Amygdala (tissue), 56 donors: ENCODE measurements at regions not wholly inside any gene's neighbourhood (a gene's known extent, or its start where the extent isn't known, plus 50 kb on each side); places are given as distances from the start of the nearest gene placed in this dataset.
"Not testable (repeated sequence)": the region's sequence is repeated elsewhere in the genome, so short reads cannot be mapped to it uniquely, and the experiment has no call there.

Experiments used
- DNase-seq, 56 donors: peaks; one replicate each; lab custom pipeline; 2025; lab: John Stamatoyannopoulos, UW

DNA sequence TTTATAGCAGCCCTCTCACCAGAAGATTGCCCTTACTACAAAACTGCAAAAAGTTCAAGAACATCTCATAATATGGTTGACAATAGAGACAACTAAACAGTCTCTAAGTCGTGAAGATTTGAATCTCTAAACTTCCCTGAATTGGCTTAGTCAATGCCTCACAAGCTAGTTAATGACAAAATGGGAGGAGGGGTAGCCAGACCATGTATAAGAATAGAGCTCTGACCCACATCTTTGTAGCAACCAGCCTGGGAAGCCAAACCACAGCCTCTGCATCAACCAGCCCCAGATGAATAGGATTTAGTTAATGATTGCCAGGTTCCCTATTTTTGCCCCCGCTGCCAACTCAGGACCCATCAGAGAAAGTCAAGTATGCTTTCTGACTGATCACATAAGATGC, 1265.9 kb upstream of the PCDH10 start:
- not testable (repeated sequence) for DNase-seq

DNA sequence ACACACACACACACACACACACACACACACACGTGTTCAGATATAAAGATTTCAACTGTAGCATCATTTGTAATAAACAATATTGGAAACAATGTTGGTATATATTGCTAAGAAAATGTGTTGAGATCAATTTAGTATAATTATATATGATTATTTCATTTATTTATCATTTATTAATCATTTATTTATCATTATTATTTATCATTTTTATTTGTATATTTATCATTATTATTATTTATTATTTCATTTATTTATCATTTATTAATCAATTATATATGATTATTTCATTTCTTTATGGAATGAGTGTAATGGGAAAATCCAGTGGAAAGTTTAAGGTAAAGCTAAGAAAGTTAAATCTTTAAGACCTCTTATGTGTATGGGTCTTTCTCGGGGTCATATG, 1223.4 kb upstream of the PCDH10 start:
- not testable (repeated sequence) for DNase-seq

DNA sequence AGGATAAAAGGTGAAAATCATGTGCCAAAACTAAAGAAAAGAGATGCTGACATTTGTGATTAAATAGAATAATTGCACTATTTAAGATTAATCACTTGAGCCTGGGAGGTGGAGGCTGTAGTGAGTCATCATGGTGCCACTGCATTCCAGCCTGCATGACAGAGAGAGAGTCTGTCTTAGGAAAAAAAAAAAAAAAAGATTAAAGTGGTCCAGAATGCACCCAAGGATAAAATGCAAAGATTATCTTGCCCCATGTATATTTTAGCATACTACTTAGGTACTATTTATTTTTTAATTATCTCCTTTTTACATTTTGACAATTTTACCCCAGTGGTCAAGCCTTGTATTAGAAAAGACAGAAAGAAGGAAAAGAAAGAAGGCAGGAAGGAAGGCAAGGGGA, 1181.4 kb upstream of the PCDH10 start:
- not testable (repeated sequence) for DNase-seq

DNA sequence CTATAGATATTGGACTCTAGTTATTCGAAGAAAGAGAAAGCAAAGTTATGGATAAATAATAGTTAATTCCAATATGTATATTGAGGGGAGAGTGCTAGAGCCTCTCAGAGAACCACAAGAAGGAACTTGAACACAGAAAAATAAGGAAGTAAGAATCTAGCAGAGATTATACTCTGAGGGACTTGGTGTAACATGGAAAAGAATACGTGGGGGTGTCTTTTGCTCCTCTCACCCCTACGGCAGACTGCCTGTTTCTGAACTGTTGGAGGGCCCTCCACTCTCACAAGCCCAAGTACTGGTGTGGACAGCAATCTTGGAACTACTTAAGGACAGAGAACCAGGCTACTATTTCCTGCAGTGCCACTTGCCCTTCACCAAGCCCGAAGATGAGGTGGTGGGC, 1174.4 kb upstream of the PCDH10 start:
- no peak for DNase-seq

DNA sequence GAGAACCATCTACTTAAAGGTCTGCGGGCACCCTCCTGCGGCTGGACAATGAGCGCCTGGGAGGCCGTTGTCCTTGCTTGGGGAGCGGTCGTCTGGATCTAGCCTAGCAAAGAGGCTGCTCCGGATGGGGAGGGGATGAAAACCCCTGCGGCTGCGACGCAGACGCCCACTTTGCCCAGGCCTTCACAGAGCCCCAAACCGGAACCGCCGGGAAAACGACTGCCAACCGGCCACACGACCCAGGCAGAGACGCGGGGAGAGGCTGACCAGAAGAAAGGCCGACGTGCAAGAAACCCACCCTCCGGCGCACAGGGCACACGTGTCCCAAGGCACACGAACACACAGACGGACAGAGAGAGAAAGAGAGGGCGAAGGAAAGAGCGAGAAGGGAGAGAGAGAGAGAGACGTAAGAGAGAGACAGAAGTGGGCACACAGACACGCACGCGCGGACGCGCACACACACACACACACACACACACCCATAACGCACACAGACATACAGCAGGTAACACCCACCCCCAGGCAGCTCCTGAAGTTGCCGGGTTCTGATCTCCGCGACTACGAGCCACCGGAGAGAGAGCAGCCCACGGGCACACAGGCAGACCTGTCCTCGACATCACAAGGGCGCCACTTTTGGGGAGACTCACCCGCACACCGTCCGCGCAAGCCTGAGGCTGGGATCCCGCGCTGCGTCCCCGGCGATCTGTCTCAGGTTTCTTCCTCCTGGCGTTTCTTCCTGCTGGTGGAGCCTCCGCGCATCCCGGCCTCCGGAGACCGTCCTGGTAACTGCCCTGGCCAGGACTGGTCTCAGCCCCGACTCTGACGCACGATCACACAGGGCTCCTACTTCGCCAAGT, 1173.6 kb upstream of the PCDH10 start:
- DNase-seq: not testable (repeated sequence)

DNA sequence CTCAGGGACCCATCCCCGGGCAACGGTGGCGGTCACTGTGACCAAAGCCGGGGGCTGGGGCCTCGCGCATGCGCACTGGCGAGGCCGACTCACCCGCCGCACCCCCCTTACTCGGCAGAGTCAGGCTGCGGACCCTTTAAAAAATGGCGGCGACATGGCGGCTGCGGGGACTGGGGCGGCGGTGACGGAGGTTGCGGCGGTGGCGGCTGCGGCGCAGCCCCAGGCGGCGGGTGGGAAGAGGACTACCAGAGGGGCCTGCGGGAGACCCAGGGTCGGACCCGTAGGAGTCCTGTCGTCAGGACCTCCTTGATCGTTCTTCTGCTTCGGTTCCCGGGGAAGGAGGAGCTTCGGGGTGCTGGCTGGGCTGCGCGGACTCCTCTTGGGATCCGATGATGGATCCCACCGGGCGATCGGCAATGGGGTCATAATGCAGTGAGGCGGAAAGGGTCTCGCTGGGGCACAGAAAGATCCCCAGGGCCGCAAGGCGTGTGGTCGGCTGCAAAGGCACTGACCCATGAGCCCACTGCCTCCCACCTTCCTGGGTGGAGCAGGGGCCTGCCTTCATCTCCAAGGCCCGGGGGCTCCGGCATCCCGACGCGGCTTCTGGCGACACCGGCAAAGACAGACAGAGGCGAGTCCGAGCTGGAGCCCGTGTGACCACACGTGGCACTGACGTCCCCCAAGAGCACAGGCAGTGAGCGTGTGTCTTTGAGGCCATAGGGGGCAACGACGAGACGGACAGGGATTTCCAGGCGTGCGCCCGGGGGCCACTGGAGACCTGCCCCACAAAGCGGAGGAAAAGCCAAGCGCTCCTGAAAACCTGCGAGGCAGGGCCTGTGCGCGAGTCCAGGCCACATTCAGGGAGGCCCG, 1172.7 kb upstream of the PCDH10 start:
- not testable (repeated sequence) for DNase-seq

DNA sequence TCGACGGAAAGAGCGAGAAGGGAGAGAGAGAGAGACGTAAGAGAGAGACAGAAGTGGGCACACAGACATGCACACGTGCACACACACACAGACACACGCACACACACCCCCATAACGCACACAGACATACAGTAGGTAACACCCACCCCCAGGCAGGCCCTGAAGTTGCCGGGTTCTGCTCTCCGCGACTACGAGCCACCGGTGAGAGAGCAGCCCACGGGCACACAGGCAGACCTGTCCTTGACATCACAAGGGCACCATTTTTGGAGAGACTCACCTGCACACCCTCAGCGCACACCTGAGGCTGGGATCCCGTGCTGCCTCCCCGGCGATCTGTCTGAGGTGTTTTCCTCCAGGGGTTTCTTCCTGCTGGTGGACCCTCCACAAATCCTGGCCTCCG, 1171.0 kb upstream of the PCDH10 start:
- no peak for DNase-seq

DNA sequence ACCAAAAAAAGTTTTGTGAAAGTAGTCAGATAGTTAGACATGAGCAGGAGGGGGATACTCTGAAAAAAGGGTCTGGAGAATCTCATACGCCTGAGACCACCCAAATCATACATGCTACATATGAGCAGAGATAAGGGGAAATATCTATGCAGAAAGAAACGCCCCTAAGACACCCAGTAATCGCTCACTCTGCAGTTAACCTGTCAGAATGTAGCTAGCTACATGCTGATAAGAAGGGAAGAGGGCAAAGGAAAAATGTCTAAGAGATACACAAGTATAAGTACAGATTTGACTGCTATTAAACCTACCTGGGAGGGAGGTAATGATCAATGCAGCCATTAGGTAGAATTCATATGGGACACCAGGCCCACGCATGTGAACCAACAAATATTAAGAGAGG, 1159.5 kb upstream of the PCDH10 start:
- DNase-seq: no peak

DNA sequence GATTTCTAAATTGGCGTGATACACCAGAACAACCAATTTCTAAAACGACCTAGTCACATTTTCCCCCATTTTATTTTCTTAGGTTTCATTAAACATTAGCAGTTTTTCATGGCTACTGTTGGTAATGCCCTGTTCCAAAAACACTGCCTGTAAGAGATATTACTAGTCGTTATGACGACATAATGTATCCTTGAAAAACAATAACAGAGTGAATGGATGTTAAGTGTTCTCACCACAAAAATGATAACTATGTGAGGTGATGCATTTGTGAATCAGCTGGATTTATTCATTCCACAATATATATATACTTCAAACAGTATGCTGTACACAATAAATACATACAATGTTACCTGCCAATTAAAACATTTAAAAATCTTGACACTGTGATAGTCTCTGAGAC, 1147.6 kb upstream of the PCDH10 start:
- DNase-seq: no peak

DNA sequence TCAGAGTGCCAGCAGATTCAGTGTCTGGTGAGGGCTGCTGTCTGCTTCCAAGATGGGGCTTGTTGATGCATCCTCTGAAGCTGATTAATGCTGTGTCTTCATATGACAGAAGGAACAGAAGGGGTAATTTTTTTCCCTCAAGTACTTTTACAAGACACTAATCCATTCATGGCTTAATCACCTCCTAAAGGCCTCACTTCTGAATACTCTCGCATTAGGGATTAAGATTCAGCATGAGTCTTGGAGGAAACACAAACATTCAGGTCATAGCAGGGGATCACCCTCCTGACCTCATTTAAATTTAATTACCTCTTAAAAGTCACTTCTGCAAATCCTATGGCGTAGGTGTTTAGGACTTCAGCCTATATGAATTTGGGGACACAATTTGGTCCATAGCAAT, 1145.5 kb upstream of the PCDH10 start:
- DNase-seq: no peak

DNA sequence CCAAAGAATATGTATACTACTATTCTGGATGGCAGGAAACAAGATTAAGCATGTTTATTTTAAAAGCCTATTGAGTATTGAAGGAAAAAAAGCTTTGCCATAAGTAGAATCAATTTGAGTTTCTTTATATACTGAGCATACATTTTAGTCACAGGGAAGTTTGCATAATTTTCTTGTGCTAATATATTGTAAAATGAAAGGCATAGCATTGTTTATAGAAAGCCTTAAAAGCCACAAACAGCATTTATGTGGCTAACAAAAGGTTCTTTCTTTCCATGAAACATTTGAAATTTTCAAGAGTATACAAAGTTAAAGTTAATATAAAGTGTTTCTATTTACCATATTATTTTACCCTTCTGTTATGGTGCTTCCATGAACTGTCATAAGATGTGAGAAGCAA, 1133.8 kb upstream of the PCDH10 start:
- DNase-seq: no peak

DNA sequence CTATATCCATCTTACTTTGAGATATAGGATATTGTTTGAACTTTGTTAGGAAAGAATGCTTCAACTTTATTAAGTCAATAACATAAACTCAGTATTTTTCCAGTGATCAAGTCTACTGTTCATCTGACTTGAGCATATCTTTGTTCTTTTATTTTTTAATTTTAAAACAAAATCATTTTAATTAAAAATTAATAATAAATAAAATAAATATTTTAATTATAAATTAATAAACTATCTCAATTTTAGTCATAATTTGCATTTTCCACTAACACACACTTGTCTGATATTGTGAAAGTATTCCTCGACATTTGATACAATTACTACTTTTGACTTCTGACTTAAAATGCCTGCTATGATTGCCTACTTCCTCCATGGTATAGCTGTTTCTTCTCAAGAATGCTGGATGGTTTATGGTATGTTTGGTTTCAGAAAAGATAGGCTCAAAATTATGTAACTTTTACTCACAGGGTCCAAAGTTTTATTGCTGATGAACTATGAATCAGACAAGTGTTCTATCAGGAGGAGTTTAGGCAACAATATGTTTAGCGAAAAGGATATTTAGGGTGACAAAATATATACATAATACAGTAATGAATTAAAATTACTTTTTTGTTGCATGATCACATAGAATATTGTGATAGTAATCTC, 1132.3 kb upstream of the PCDH10 start:
- DNase-seq: no peak

DNA sequence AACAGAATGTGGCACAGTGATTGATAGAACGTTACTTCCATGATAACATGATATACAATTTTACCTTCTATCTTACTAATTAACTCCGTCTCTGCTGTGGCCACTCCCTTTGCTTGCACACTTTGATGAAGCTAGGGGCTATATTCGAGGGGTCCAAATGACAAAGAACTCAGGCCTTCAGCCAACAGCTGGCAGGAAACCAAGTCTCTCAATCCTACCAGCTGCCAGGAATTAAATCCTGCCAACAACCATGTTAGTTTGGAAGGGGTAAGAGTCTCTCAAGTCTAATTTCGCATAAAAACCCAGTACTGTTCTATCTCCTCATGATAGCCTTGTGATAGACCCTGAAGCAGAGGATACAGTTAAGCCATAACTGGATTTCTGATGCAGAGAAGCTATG, 1122.9 kb upstream of the PCDH10 start:
- peak in 1 of 56 donors; percentile 0 for DNase-seq

DNA sequence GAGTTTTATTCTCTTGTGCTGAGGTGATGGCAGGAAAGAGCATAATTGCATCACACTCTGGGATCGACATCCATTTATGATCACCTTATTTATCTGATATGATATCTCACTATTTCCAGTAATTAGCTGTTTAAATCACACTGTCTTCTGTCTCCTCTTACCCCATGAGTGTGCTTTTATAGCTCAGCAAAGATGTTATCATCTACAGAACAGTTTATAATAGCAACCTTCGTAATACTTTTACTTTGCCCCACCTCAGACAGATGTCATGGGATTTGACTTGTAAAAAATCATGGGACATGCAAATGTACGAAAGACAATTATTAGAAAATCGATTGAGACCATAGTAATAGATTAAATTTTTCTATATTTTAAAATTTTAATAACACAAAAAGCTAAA, 1122.3 kb upstream of the PCDH10 start:
- no peak for DNase-seq

DNA sequence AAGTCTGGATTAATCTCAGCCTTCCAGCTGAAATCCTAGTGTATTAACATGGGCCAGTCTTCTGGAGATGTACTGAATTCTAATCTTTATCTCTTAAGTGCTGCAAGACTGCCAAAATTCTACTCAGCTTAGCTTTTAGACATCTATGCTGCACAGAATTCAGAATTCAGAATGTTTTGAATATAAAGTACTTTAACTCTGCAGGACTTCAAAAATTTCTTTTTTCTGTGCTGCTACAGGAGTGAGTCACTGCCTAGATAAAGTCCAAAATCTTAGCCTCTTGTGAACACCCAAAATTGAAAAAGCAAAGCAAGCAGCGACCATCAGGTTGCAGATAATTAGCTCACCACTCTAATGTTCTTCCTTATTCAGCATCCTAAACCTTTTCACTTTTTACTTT, 1092.6 kb upstream of the PCDH10 start:
- no peak for DNase-seq

DNA sequence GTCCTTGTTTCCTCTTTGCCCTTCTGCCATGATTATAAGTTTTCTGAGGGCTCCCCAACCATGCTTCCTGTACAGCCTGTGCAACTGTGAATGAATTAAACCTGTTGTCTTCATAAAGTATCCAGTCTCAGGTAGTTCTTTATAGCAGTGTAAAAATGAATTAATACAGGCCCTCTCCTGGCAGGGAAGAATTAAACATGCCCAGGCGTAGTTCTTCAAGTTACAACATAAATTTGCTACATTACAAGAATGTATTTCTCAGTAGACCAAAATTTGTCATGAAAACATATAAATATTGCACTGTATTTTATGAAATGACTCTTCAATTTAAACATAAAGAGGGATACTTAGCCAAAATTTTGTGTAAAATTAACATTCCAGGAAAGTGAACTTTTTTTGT, 1089.9 kb upstream of the PCDH10 start:
- DNase-seq: no peak

DNA sequence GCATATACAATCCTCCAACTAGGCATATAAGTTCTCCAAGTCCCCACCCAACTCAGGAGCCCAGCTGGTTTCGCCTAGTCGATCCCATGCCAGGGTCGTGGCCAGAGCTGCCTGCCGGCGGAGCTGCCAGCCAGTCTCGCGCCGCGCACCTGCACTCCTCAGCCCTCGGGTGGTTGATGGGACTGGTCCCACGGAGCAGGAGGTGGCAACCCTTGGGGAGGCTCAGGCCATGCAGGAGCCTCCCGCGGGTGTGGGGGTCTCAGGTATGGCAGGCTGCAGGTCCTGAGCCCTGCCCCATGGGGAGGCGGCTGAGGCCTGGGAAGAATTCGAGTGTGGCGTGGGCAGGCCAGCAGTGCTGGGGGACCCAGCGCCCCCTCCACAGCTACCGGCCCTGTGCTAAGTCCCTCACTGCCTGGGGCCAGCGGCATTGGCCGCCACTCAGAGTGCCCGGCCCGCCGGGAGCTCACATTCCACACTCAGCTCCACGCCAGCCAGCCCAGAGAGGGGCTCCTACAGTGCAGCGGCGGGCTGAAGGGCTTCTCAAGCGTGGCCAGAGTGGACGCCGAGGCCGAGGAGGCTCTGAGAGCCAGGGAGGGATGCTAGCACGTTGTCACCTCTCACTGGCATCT, 1086.4 kb upstream of the PCDH10 start:
- DNase-seq: no peak

DNA sequence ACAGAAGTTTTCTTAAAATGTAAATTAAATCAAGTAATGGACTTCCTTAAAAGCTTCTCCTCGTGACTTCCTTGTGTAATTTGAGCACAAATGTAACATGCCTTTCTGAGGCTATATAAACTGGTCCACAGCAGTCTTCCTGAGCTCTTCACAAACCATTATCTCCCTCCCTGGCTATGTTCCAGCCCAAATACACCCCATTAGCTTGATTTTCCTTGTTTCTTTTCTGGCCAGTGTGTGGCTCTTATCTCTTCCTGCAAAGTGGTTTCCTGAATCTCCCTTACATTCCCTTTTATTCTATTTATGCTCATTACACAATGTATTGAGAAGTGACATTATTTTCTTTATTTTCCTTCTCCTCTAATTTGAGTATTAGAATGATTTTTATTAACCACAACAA, 1085.3 kb upstream of the PCDH10 start:
- no peak for DNase-seq

DNA sequence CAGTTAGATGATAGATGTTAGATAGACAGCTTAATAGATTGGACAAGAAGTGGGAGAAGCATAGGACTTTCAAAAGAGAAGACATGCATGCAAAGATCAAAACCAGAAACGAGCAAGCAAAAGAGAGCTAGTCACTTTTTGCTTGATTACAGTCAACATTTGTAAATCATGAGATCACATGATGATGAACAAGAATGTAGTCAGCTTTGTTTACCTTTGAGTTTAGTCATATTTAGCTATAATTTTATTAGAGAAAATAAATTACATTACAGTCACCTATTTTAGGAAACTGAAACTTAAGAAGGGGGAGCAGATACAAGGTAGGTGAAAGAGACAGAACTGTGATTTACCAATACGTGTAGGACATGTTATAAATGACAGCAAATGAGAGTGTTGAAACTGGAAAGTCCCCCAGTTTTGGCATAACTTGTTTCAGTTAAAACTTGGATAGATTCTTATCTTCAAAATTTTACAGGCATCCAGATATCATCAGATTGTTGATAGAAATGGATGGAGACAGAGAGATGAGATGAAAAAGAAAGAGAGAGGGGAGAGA, 1083.1 kb upstream of the PCDH10 start:
- no peak for DNase-seq

DNA sequence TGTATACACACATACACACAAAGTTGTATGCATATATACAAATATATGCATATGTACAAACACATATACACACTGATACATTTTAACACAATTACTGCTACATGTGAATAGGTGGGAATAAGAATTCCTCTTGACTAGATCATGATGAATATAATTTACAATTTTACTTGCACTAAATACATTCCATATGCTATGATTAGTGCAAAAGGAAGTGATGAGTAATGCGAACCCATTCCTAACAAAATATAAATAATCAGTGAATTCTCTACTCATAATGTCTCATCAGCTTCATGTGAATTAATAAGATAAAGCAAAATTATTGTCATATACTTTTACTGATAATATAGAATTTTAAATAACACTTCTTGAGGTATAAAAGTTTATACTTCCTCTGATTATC, 1077.3 kb upstream of the PCDH10 start:
- no peak for DNase-seq
